ENCODE measurements at regions not wholly inside any gene's neighbourhood (a gene's known extent, or its start where the extent isn't known, plus 50 kb on each side); places are given as distances from the start of the nearest gene placed in this dataset.

GRCh38 chr13:40175639-40176038 lies 490.8 kb downstream of the FOXO1 start:
- no peaks in the 10 kb centered on the region for H4K20me1 ChIP-seq (ENCODE audit: insufficient read depth, low read length)
- no peak overlapping the region for H3K4me3 ChIP-seq (ENCODE audit: insufficient read depth, low read depth, low read length)
- Mint-ChIP-seq H3K27me3 (ENCODE audit: low read depth, unreplicated experiment) (peaks cover 19% of the 10 kb centered on the region), H3K4me3 (ENCODE audit: unreplicated experiment) (no peak overlapping the region), H3K36me3 (ENCODE audit: low read depth, unreplicated experiment) (no peaks in the 10 kb centered on the region), H3K9me3 (ENCODE audit: unreplicated experiment) (no peaks in the 10 kb centered on the region), H3K4me1 (ENCODE audit: low read depth, unreplicated experiment) (peaks cover 9% of the 10 kb centered on the region), H3K27ac (ENCODE audit: unreplicated experiment) (no peak overlapping the region)
- H3K27me3 ChIP-seq (ENCODE audit: insufficient read depth, low read length) = peaks cover 10% of the 10 kb centered on the region
- no peaks in the 10 kb centered on the region for H3K36me3 ChIP-seq (ENCODE audit: insufficient read depth, low read length)
- no peaks in the 10 kb centered on the region for H3K9me3 ChIP-seq (ENCODE audit: insufficient read depth, low read depth, low read length)
- no peak overlapping the region for H2AFZ ChIP-seq (ENCODE audit: low read depth, low read length)
- TF ChIP-seq CTCF (IDR thresholded peaks at IDR 0.05; ENCODE audit: insufficient read depth, low read depth, low read length) (no peak), EZH2 (IDR thresholded peaks at IDR 0.05; ENCODE audit: insufficient read depth, low read length) (no peak)
- H3K79me2 ChIP-seq (ENCODE audit: insufficient read depth, low read length) = no peaks in the 10 kb centered on the region
- H3K9ac ChIP-seq (ENCODE audit: low read length) = no peak overlapping the region
- H3K4me1 ChIP-seq (ENCODE audit: insufficient read depth, low read length) = no peaks in the 10 kb centered on the region
- DNase-seq (ENCODE audit: low read depth) (peak; percentile 23), FAIRE-seq (no peak)
- no peak overlapping the region for H3K4me2 ChIP-seq (ENCODE audit: low read length)
- H3K27ac ChIP-seq (ENCODE audit: low read depth, low read length) = no peak overlapping the region

GRCh38 chr13:40176242-40176641 lies 490.2 kb downstream of the FOXO1 start:
- Histone ChIP-seq H3K79me2 (ENCODE audit: insufficient read depth, low read length) (no peaks in the 10 kb centered on the region), H3K4me3 (ENCODE audit: insufficient read depth, low read depth, low read length) (no peak overlapping the region), H3K4me2 (ENCODE audit: low read length) (no peak overlapping the region), H3K27ac (ENCODE audit: low read depth, low read length) (no peak overlapping the region), H3K36me3 (ENCODE audit: insufficient read depth, low read length) (no peaks in the 10 kb centered on the region), H4K20me1 (ENCODE audit: insufficient read depth, low read length) (no peaks in the 10 kb centered on the region), H3K9me3 (ENCODE audit: insufficient read depth, low read depth, low read length) (no peaks in the 10 kb centered on the region), H3K27me3 (ENCODE audit: insufficient read depth, low read length) (peaks cover 10% of the 10 kb centered on the region), H2AFZ (ENCODE audit: low read depth, low read length) (no peak overlapping the region), H3K4me1 (ENCODE audit: insufficient read depth, low read length) (no peaks in the 10 kb centered on the region), H3K9ac (ENCODE audit: low read length) (no peak overlapping the region)
- Mint-ChIP-seq H3K27ac (ENCODE audit: unreplicated experiment) (no peak overlapping the region), H3K36me3 (ENCODE audit: low read depth, unreplicated experiment) (no peaks in the 10 kb centered on the region), H3K4me3 (ENCODE audit: unreplicated experiment) (no peak overlapping the region), H3K27me3 (ENCODE audit: low read depth, unreplicated experiment) (peaks cover 19% of the 10 kb centered on the region), H3K9me3 (ENCODE audit: unreplicated experiment) (no peaks in the 10 kb centered on the region), H3K4me1 (ENCODE audit: low read depth, unreplicated experiment) (peaks cover 7% of the 10 kb centered on the region)
- FAIRE-seq (no peak), DNase-seq (ENCODE audit: low read depth) (no peak)
- no peak for TF ChIP-seq CTCF (IDR thresholded peaks at IDR 0.05; ENCODE audit: insufficient read depth, low read depth, low read length)
- TF ChIP-seq EZH2 (IDR thresholded peaks at IDR 0.05; ENCODE audit: insufficient read depth, low read length) = no peak

GRCh38 chr13:40178130-40178529 lies 488.3 kb downstream of the FOXO1 start:
- Histone ChIP-seq H4K20me1 (ENCODE audit: insufficient read depth, low read length) (no peaks in the 10 kb centered on the region), H3K4me3 (ENCODE audit: insufficient read depth, low read depth, low read length) (no peak overlapping the region), H2AFZ (ENCODE audit: low read depth, low read length) (no peak overlapping the region), H3K27ac (ENCODE audit: low read depth, low read length) (no peak overlapping the region), H3K27me3 (ENCODE audit: insufficient read depth, low read length) (peaks cover 3% of the 10 kb centered on the region), H3K79me2 (ENCODE audit: insufficient read depth, low read length) (no peaks in the 10 kb centered on the region), H3K9ac (ENCODE audit: low read length) (no peak overlapping the region), H3K4me2 (ENCODE audit: low read length) (no peak overlapping the region), H3K9me3 (ENCODE audit: insufficient read depth, low read depth, low read length) (no peaks in the 10 kb centered on the region), H3K36me3 (ENCODE audit: insufficient read depth, low read length) (no peaks in the 10 kb centered on the region), H3K4me1 (ENCODE audit: insufficient read depth, low read length) (no peaks in the 10 kb centered on the region)
- no peaks in the 10 kb centered on the region for H3K36me3 Mint-ChIP-seq (ENCODE audit: low read depth, unreplicated experiment)
- peaks cover 16% of the 10 kb centered on the region for H3K27me3 Mint-ChIP-seq (ENCODE audit: low read depth, unreplicated experiment)
- TF ChIP-seq CTCF (IDR thresholded peaks at IDR 0.05; ENCODE audit: insufficient read depth, low read depth, low read length) (no peak), EZH2 (IDR thresholded peaks at IDR 0.05; ENCODE audit: insufficient read depth, low read length) (no peak)
- H3K4me1 Mint-ChIP-seq (ENCODE audit: low read depth, unreplicated experiment) = peaks cover 7% of the 10 kb centered on the region
- DNase-seq (ENCODE audit: low read depth) = no peak
- no peaks in the 10 kb centered on the region for H3K9me3 Mint-ChIP-seq (ENCODE audit: unreplicated experiment)
- H3K27ac Mint-ChIP-seq (ENCODE audit: unreplicated experiment) = no peak overlapping the region
- FAIRE-seq = no peak
- no peak overlapping the region for H3K4me3 Mint-ChIP-seq (ENCODE audit: unreplicated experiment)

All from astrocyte (in vitro differentiated cells and primary cell).